ENCODE measurements at regions not wholly inside any gene's neighbourhood (a gene's known extent, or its start where the extent isn't known, plus 50 kb on each side); places are given as distances from the start of the nearest gene placed in this dataset.
A peak's percentile ranks its signal among the peaks of the same experiment; 100 is the strongest.
"Not testable (repeated sequence)": the region's sequence is repeated elsewhere in the genome, so short reads cannot be mapped to it uniquely, and the experiment has no call there.

- no peak overlapping the region for H3K4me3 Mint-ChIP-seq
- peaks cover 6% of the 10 kb centered on the region for H3K27me3 Mint-ChIP-seq
- H3K4me1 Mint-ChIP-seq = no peaks in the 10 kb centered on the region
- H3K27ac Mint-ChIP-seq = no peak overlapping the region
- H3K9me3 Mint-ChIP-seq = no peaks in the 10 kb centered on the region
- H3K36me3 Mint-ChIP-seq = no peaks in the 10 kb centered on the region
Measured at GRCh38 chr16:85525420-85526184, 87.5 kb upstream of the GSE1 start.

- Mint-ChIP-seq H3K27me3 (peaks cover 10% of the 10 kb centered on the region), H3K27ac (no peak overlapping the region), H3K36me3 (no peaks in the 10 kb centered on the region)
Measured at GRCh38 chr16:85526185-85526974, 86.7 kb upstream of the GSE1 start.

GRCh38 chr16:85527042-85527766 is 85.9 kb upstream of the GSE1 start:
- H3K27ac Mint-ChIP-seq = peak overlapping the region in 1 of 3 donors; percentile 62
- no peak overlapping the region for H3K4me3 Mint-ChIP-seq
- no peaks in the 10 kb centered on the region for H3K4me1 Mint-ChIP-seq
- H3K27me3 Mint-ChIP-seq = peaks cover 10% of the 10 kb centered on the region
- no peaks in the 10 kb centered on the region for H3K36me3 Mint-ChIP-seq
- H3K9me3 Mint-ChIP-seq = no peaks in the 10 kb centered on the region

More at GRCh38 chr16:85526185-85526974, 86.7 kb upstream of the GSE1 start:
- no peaks in the 10 kb centered on the region for H3K9me3 Mint-ChIP-seq
- H3K4me1 Mint-ChIP-seq = no peaks in the 10 kb centered on the region
- no peak overlapping the region for H3K4me3 Mint-ChIP-seq

- Mint-ChIP-seq H3K27ac (peak overlapping the region in 1 of 3 donors; percentile 62), H3K4me1 (no peaks in the 10 kb centered on the region), H3K36me3 (no peaks in the 10 kb centered on the region), H3K9me3 (no peaks in the 10 kb centered on the region), H3K4me3 (no peak overlapping the region), H3K27me3 (peaks cover 10% of the 10 kb centered on the region)
Measured at GRCh38 chr16:85527767-85528297, 85.3 kb upstream of the GSE1 start.

- Mint-ChIP-seq H3K4me3 (no peak overlapping the region), H3K9me3 (no peaks in the 10 kb centered on the region), H3K27ac (no peak overlapping the region), H3K27me3 (peaks cover 10% of the 10 kb centered on the region), H3K36me3 (no peaks in the 10 kb centered on the region), H3K4me1 (no peaks in the 10 kb centered on the region)
Measured at GRCh38 chr16:85528528-85529387, 84.4 kb upstream of the GSE1 start.

- Mint-ChIP-seq H3K4me1 (no peaks in the 10 kb centered on the region), H3K4me3 (peak overlapping the region in 1 of 4 donors; percentile 30), H3K36me3 (no peaks in the 10 kb centered on the region), H3K27me3 (peaks cover 11% of the 10 kb centered on the region), H3K27ac (no peak overlapping the region), H3K9me3 (no peaks in the 10 kb centered on the region)
Measured at GRCh38 chr16:85529489-85530369, 83.4 kb upstream of the GSE1 start.

GRCh38 chr16:85530370-85530739 is 82.8 kb upstream of the GSE1 start:
- H3K9me3 Mint-ChIP-seq = no peaks in the 10 kb centered on the region
- H3K36me3 Mint-ChIP-seq = no peaks in the 10 kb centered on the region
- H3K27ac Mint-ChIP-seq = no peak overlapping the region
- H3K4me1 Mint-ChIP-seq = no peaks in the 10 kb centered on the region
- H3K4me3 Mint-ChIP-seq = no peak overlapping the region
- H3K27me3 Mint-ChIP-seq = peaks cover 11% of the 10 kb centered on the region

- Mint-ChIP-seq H3K36me3 (no peaks in the 10 kb centered on the region), H3K9me3 (no peaks in the 10 kb centered on the region), H3K4me1 (no peaks in the 10 kb centered on the region), H3K27ac (no peak overlapping the region), H3K4me3 (no peak overlapping the region), H3K27me3 (peaks cover 11% of the 10 kb centered on the region)
Measured at GRCh38 chr16:85531516-85531915, 81.6 kb upstream of the GSE1 start.

GRCh38 chr16:85532147-85532546 is 81.0 kb upstream of the GSE1 start:
- H3K4me1 Mint-ChIP-seq = no peaks in the 10 kb centered on the region
- no peak overlapping the region for H3K27ac Mint-ChIP-seq
- no peaks in the 10 kb centered on the region for H3K9me3 Mint-ChIP-seq
- H3K27me3 Mint-ChIP-seq = peaks cover 7% of the 10 kb centered on the region
- H3K4me3 Mint-ChIP-seq = no peak overlapping the region
- H3K36me3 Mint-ChIP-seq = no peaks in the 10 kb centered on the region

- not testable (repeated sequence) for H3K4me1 Mint-ChIP-seq, H3K36me3 Mint-ChIP-seq, H3K9me3 Mint-ChIP-seq, H3K27ac Mint-ChIP-seq, H3K27me3 Mint-ChIP-seq, H3K4me3 Mint-ChIP-seq
Measured at GRCh38 chr16:85533593-85533992, 79.5 kb upstream of the GSE1 start.

GRCh38 chr16:85534536-85535351 is 78.4 kb upstream of the GSE1 start:
- Mint-ChIP-seq H3K9me3 (peaks cover 0 to under 1% (median under 1%) of the 10 kb centered on the region in 3 donors), H3K4me1 (no peaks in the 10 kb centered on the region), H3K27me3 (peaks cover 7% of the 10 kb centered on the region), H3K27ac (no peak overlapping the region), H3K4me3 (no peak overlapping the region), H3K36me3 (peaks cover 2% of the 10 kb centered on the region)

GRCh38 chr16:85535352-85536072 is 77.6 kb upstream of the GSE1 start:
- H3K4me1 Mint-ChIP-seq = no peaks in the 10 kb centered on the region
- H3K27ac Mint-ChIP-seq = no peak overlapping the region
- peaks cover 4% of the 10 kb centered on the region for H3K36me3 Mint-ChIP-seq
- no peak overlapping the region for H3K4me3 Mint-ChIP-seq
- H3K9me3 Mint-ChIP-seq = peaks cover 0 to 4% (median 2%) of the 10 kb centered on the region in 3 donors
- peaks cover 7% of the 10 kb centered on the region for H3K27me3 Mint-ChIP-seq
